HUES6 (cell line): ENCODE measurements at regions not wholly inside any gene's neighbourhood (a gene's known extent, or its start where the extent isn't known, plus 50 kb on each side); places are given as distances from the start of the nearest gene placed in this dataset.

Source experiments
- H3K27ac ChIP-seq: 2 replicates; pipeline ENCODE4 v1.7.0; 2013; ENCODE audit warnings: low read depth, mild to moderate bottlenecking, low read length, inconsistent platforms
- H3K27me3 ChIP-seq: 2 replicates; pipeline ENCODE4 v1.6.1; 2013; ENCODE audit warnings: low read length; ENCODE audit not compliant: control insufficient read depth, insufficient read depth
- H3K36me3 ChIP-seq: 2 replicates; pipeline ENCODE4 v1.6.1; 2013; ENCODE audit warnings: low read length; ENCODE audit not compliant: control insufficient read depth, insufficient read depth
- H3K4me1 ChIP-seq: 2 replicates; pipeline ENCODE4 v1.6.1; 2013; ENCODE audit warnings: low read length; ENCODE audit not compliant: control insufficient read depth, insufficient read depth
- H3K4me3 ChIP-seq: 2 replicates; pipeline ENCODE4 v1.5.1; 2013; ENCODE audit warnings: low read depth, low read length
- H3K9ac ChIP-seq: one replicate; pipeline ENCODE4 v1.6.1; 2013; ENCODE audit warnings: mild to moderate bottlenecking, low read length
- H3K9me3 ChIP-seq: 2 replicates; pipeline ENCODE4 v1.6.1; 2013; ENCODE audit warnings: low read depth, low read length; ENCODE audit not compliant: control insufficient read depth, insufficient read depth

GRCh38 chr6:159461998-159462397 lies 231.0 kb downstream of the SOD2 start:
- Histone ChIP-seq H3K36me3 (no peaks in the 10 kb centered on the region), H3K9me3 (no peaks in the 10 kb centered on the region), H3K4me1 (peaks cover 5% of the 10 kb centered on the region; the same call in 1 of the 2 replicates), H3K27ac (no peak overlapping the region), H3K4me3 (no peak overlapping the region), H3K9ac (no peak overlapping the region), H3K27me3 (no peaks in the 10 kb centered on the region)

- H3K36me3 ChIP-seq: no peaks in the 10 kb centered on the region
- no peaks in the 10 kb centered on the region for H3K27me3 ChIP-seq
- no peak overlapping the region for H3K27ac ChIP-seq
- no peak overlapping the region for H3K9ac ChIP-seq
- H3K4me3 ChIP-seq: no peak overlapping the region
- peaks cover 5% of the 10 kb centered on the region; the same call in 1 of the 2 replicates for H3K4me1 ChIP-seq
- H3K9me3 ChIP-seq: no peaks in the 10 kb centered on the region
These were observed 231.8 kb downstream of the SOD2 start for GRCh38 chr6:159461266-159461665.

GRCh38 chr6:159460476-159460875 lies 232.6 kb downstream of the SOD2 start:
- H3K27ac ChIP-seq: no peak overlapping the region
- H3K36me3 ChIP-seq: no peaks in the 10 kb centered on the region
- no peaks in the 10 kb centered on the region for H3K27me3 ChIP-seq
- no peaks in the 10 kb centered on the region for H3K9me3 ChIP-seq
- no peak overlapping the region for H3K9ac ChIP-seq
- H3K4me1 ChIP-seq: peaks cover 5% of the 10 kb centered on the region; the same call in 1 of the 2 replicates
- no peak overlapping the region for H3K4me3 ChIP-seq

DNA sequence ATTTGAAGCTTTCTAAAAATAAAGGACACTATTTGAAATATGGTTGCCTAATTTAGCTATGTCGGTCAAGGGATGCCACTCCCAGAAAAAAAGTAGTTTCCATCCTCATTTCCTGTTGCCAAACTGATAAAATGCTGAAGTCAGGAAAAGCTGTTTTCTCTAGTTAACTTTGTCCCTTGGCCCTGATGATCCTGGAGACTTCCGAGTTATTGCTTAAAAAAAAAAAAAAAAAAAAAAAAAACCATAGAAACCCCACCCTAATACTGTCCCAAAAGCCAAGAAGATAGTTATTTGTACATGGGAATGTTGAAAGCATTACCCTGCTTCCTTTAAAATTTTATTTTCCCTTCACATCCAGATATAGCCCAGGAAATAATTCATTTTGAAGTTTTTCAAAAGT lies 236.7 kb downstream of the SOD2 start:
- peaks cover 5% of the 10 kb centered on the region; the same call in 1 of the 2 replicates for H3K4me1 ChIP-seq
- H3K27me3 ChIP-seq: no peaks in the 10 kb centered on the region
- H3K36me3 ChIP-seq: no peaks in the 10 kb centered on the region
- H3K9me3 ChIP-seq: no peaks in the 10 kb centered on the region
- no peak overlapping the region for H3K9ac ChIP-seq
- no peak overlapping the region for H3K4me3 ChIP-seq
- H3K27ac ChIP-seq: no peak overlapping the region

DNA sequence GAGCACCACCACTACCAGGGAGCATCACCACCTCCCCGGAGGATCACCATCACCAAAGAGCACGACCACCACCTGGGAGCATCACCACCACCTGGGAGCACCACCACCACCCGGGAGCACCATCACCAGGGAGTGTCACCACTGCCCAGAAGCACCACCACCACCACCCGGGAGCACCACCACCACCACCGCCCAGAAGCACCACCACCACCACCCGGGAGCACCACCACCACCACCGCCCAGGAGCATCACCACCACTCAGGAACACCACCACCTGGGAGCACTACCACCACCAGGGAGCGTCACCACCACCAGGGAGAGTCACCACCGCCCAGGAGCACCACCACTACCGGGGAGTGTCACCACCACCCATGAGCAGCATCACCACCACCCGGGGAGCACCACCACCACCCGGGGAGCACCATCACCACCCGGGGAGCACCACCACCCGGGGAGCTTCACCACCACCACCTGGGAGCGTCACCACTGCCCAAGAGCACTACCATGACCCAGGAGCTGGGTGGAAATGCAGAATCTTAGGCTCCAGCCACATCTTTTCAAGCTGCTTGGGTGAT lies 237.3 kb downstream of the SOD2 start:
- Histone ChIP-seq H3K36me3 (no peaks in the 10 kb centered on the region), H3K27ac (no peak overlapping the region), H3K9me3 (no peaks in the 10 kb centered on the region), H3K27me3 (no peaks in the 10 kb centered on the region), H3K9ac (no peak overlapping the region), H3K4me1 (peaks cover 5% of the 10 kb centered on the region; the same call in 1 of the 2 replicates), H3K4me3 (no peak overlapping the region)

- Histone ChIP-seq H3K27me3 (peaks cover 23% of the 10 kb centered on the region), H3K36me3 (no peaks in the 10 kb centered on the region), H3K4me3 (no peak overlapping the region), H3K9ac (no peak overlapping the region), H3K4me1 (no peaks in the 10 kb centered on the region), H3K9me3 (no peaks in the 10 kb centered on the region), H3K27ac (no peak overlapping the region)
These were observed 242.1 kb downstream of the SOD2 start for GRCh38 chr6:159450815-159451465.

DNA sequence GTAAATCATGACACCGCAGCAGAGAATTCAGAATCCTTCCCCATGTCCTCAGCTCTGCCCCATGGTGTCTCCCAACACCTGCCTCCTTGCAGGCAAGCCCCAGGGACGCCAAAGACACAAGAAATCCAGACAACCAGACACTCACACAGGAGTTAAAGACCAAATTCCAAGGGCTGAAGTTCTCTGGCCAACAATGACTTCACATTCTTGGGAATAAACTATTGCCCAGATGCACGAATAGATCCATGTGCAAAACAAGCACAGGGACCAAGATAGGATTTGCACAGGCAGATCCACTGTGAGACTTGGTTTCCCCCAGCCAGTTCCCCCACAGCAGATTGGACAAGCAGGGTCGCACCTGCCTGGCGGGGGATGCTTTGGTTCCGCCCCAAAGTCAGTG lies 246.7 kb downstream of the SOD2 start:
- H3K36me3 ChIP-seq: no peaks in the 10 kb centered on the region
- peaks cover 4% of the 10 kb centered on the region; the same call in 1 of the 2 replicates for H3K9me3 ChIP-seq
- H3K4me3 ChIP-seq: no peak overlapping the region
- H3K27ac ChIP-seq: no peak overlapping the region
- H3K27me3 ChIP-seq: peaks cover 26% of the 10 kb centered on the region
- H3K4me1 ChIP-seq: no peaks in the 10 kb centered on the region
- no peak overlapping the region for H3K9ac ChIP-seq

GRCh38 chr6:159445351-159445750 lies 247.7 kb downstream of the SOD2 start:
- Histone ChIP-seq H3K36me3 (no peaks in the 10 kb centered on the region), H3K4me3 (no peak overlapping the region), H3K27ac (no peak overlapping the region), H3K27me3 (peaks cover 26% of the 10 kb centered on the region), H3K9ac (no peak overlapping the region), H3K9me3 (peaks cover 4% of the 10 kb centered on the region; the same call in 1 of the 2 replicates), H3K4me1 (no peaks in the 10 kb centered on the region)

- H3K4me3 ChIP-seq: no peak overlapping the region
- H3K9me3 ChIP-seq: peaks cover 4% of the 10 kb centered on the region; the same call in 1 of the 2 replicates
- H3K36me3 ChIP-seq: no peaks in the 10 kb centered on the region
- H3K27ac ChIP-seq: no peak overlapping the region
- no peaks in the 10 kb centered on the region for H3K4me1 ChIP-seq
- no peak overlapping the region for H3K9ac ChIP-seq
- peaks cover 26% of the 10 kb centered on the region for H3K27me3 ChIP-seq
These were observed 248.8 kb downstream of the SOD2 start for GRCh38 chr6:159444056-159444760.

DNA sequence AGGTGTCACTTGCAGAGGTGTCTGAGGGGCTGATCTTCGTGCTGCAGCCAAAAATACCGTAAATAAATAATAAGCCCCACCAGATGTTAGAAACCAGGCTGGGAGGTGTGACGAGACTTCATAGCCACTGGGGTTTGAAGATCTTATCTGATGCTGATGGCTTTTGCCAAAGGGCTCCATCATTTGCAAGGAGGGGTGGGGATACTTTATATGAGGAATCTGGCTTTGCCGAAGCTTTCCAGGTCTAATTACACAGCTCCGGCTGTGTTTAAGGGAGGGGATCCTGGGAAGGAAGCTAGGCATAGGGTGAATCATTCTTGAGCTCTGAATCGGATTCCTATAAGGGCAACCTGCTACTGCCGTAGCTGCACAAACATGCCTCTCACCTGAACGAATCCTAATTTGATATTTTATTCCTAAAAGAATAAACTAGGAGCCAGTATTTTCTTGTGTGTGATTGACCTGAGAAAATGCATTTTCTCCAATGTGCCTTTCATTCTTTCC lies 249.6 kb downstream of the SOD2 start:
- H3K9ac ChIP-seq: no peak overlapping the region
- H3K27me3 ChIP-seq: peaks cover 26% of the 10 kb centered on the region
- H3K4me1 ChIP-seq: no peaks in the 10 kb centered on the region
- H3K9me3 ChIP-seq: peaks cover 4% of the 10 kb centered on the region; the same call in 1 of the 2 replicates
- H3K4me3 ChIP-seq: no peak overlapping the region
- no peak overlapping the region for H3K27ac ChIP-seq
- no peaks in the 10 kb centered on the region for H3K36me3 ChIP-seq

DNA sequence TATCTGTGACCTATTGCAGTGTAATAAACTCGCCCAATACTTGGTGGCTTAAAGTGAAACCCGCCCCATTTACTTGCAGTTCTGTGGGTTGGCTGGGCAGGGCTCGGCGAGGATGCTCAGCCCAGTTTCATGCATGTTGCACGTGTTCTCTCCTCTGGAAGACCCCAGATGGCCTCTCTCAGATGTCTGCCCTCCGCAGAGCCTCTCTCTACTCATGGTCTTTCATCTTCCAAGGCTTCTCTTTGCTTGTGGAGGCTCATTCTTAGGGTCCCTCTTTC lies 251.4 kb downstream of the SOD2 start:
- H3K4me3 ChIP-seq: no peak overlapping the region
- no peaks in the 10 kb centered on the region for H3K4me1 ChIP-seq
- no peaks in the 10 kb centered on the region for H3K36me3 ChIP-seq
- H3K27ac ChIP-seq: no peak overlapping the region
- H3K9ac ChIP-seq: no peak overlapping the region
- peaks cover 9% of the 10 kb centered on the region for H3K27me3 ChIP-seq
- H3K9me3 ChIP-seq: peaks cover 4% of the 10 kb centered on the region; the same call in 1 of the 2 replicates
